ENCODE measurements at regions not wholly inside any gene's neighbourhood (a gene's known extent, or its start where the extent isn't known, plus 50 kb on each side); places are given as distances from the start of the nearest gene placed in this dataset.

GRCh38 chr2:149901231-149901859, 313.8 kb upstream of the MMADHC start:
- Histone ChIP-seq H4K20me1 (replicated peaks; ENCODE audit: control insufficient read depth, extremely low read depth, insufficient read depth, low read length) (no peaks in the 10 kb centered on the region), H3K36me3 (ENCODE audit: control insufficient read depth in 2 of 2, extremely low read depth in 1 of 2, insufficient read depth in 2 of 2, low read length in 2 of 2) (no peaks in the 10 kb centered on the region), H2AFZ (ENCODE audit: low read depth, low read length) (no peak overlapping the region), H3K79me2 (ENCODE audit: control insufficient read depth, insufficient read depth, low read length) (no peaks in the 10 kb centered on the region), H3K9me3 (replicated peaks; ENCODE audit: control insufficient read depth, insufficient read depth, low read length) (no peaks in the 10 kb centered on the region), H3K27ac (ENCODE audit: insufficient read depth, low read depth, low read length) (no peak overlapping the region), H3K4me1 (ENCODE audit: control insufficient read depth, extremely low read depth, insufficient read depth, low read length) (no peaks in the 10 kb centered on the region), H3K4me2 (ENCODE audit: insufficient read depth, low read length) (no peak overlapping the region), H3K4me3 (replicated peaks in 1 of 3; ENCODE audit: insufficient read depth in 1 of 3, low read depth in 1 of 3, low read length in 3 of 3) (no peak overlapping the region), H3K27me3 (ENCODE audit: control insufficient read depth in 2 of 2, insufficient read depth in 2 of 2, low read length in 2 of 2) (no peaks in the 10 kb centered on the region), H3K9me1 (replicated peaks; ENCODE audit: control insufficient read depth, extremely low read depth, insufficient read depth, low read length) (no peaks in the 10 kb centered on the region), H3K9ac (replicated peaks; ENCODE audit: extremely low read depth, insufficient read depth, low read length) (no peak overlapping the region)
- no TSS peak for BruUV-seq (replicated peaks)
- dilution Hi-C loops (cut with MboI; ENCODE audit: extremely low pct_ligation_motif_present, low sequenced_read_pairs): no loop called here
- ChIA-PET CTCF (no interaction called here), POLR2A (no interaction called here)
- intact Hi-C loops (cut with micrococcal nuclease): no loop called here
- DNase-seq (ENCODE audit: low read depth, low spot score): no peak
- TF ChIP-seq POLR2AphosphoS5 (IDR thresholded peaks at IDR 0.05; ENCODE audit: insufficient read depth, low read depth, low read length) (no peak), GATA2 (IDR thresholded peaks at IDR 0.05; ENCODE audit: insufficient read depth, insufficient read length, low read depth, low read length) (no peak), EZH2 (IDR thresholded peaks at IDR 0.05; ENCODE audit: borderline replicate concordance, low read depth, low read length, severe bottlenecking) (no peak), JUN (IDR thresholded peaks at IDR 0.05; ENCODE audit: borderline replicate concordance, insufficient read depth, insufficient read length, low read depth) (no peak), MAX (IDR thresholded peaks at IDR 0.05; ENCODE audit: insufficient read depth, insufficient read length) (no peak), POLR2A (IDR thresholded peaks at IDR 0.05; ENCODE audit: low read depth, low read length) (no peak)
- TF ChIP-seq, protein P1, sequence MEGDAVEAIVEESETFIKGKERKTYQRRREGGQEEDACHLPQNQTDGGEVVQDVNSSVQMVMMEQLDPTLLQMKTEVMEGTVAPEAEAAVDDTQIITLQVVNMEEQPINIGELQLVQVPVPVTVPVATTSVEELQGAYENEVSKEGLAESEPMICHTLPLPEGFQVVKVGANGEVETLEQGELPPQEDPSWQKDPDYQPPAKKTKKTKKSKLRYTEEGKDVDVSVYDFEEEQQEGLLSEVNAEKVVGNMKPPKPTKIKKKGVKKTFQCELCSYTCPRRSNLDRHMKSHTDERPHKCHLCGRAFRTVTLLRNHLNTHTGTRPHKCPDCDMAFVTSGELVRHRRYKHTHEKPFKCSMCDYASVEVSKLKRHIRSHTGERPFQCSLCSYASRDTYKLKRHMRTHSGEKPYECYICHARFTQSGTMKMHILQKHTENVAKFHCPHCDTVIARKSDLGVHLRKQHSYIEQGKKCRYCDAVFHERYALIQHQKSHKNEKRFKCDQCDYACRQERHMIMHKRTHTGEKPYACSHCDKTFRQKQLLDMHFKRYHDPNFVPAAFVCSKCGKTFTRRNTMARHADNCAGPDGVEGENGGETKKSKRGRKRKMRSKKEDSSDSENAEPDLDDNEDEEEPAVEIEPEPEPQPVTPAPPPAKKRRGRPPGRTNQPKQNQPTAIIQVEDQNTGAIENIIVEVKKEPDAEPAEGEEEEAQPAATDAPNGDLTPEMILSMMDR (IDR thresholded peaks at IDR 0.05; ENCODE audit: extremely low read depth in 1 of 2, insufficient read depth in 1 of 2, low read depth in 1 of 2, low read length in 2 of 2): no peak
- FAIRE-seq: no peak
